ENCODE measurements at regions not wholly inside any gene's neighbourhood (a gene's known extent, or its start where the extent isn't known, plus 50 kb on each side); places are given as distances from the start of the nearest gene placed in this dataset.

- Histone ChIP-seq H3K9me2 (ENCODE audit: low read depth, low read length) (no peaks in the 10 kb centered on the region), H3K79me2 (ENCODE audit: insufficient read depth, low read length) (no peaks in the 10 kb centered on the region), H3K27me3 (ENCODE audit: insufficient read depth, low read length) (no peaks in the 10 kb centered on the region), H3K9me3 (ENCODE audit: low read length) (no peaks in the 10 kb centered on the region), H3K4me2 (ENCODE audit: low read length) (no peak overlapping the region), H3K36me3 (ENCODE audit: insufficient read depth, low read length) (no peaks in the 10 kb centered on the region), H4K20me1 (ENCODE audit: insufficient read depth, low read length) (no peaks in the 10 kb centered on the region), H3K4me1 (ENCODE audit: insufficient read depth, low read length, severe bottlenecking) (no peaks in the 10 kb centered on the region), H3F3A (ENCODE audit: insufficient read depth, low read length) (no peaks in the 10 kb centered on the region), H3K27ac (ENCODE audit: low read depth, low read length, poor library complexity, severe bottlenecking) (no peak overlapping the region), H3K9ac (ENCODE audit: low read length) (no peak overlapping the region), H2AFZ (ENCODE audit: low read length) (no peak overlapping the region), H3K4me3 (ENCODE audit: low read depth, low read length, poor library complexity, severe bottlenecking) (no peak overlapping the region)
- TF ChIP-seq EZH2 (IDR thresholded peaks at IDR 0.05; ENCODE audit: borderline replicate concordance, low read length): no peak
- TF ChIP-seq CTCF (IDR thresholded peaks at IDR 0.05; ENCODE audit: low read length): no peak
Measured at GRCh38 chr1:80158266-80158665, 1151.7 kb upstream of the ADGRL4 start.

GRCh38 chr1:80155371-80155770 is 1148.8 kb upstream of the ADGRL4 start:
- no peak overlapping the region for H3K27ac ChIP-seq (ENCODE audit: low read depth, low read length, poor library complexity, severe bottlenecking)
- H3K4me1 ChIP-seq (ENCODE audit: insufficient read depth, low read length, severe bottlenecking): no peaks in the 10 kb centered on the region
- no peaks in the 10 kb centered on the region for H3K9me2 ChIP-seq (ENCODE audit: low read depth, low read length)
- H3K4me2 ChIP-seq (ENCODE audit: low read length): no peak overlapping the region
- no peaks in the 10 kb centered on the region for H3K36me3 ChIP-seq (ENCODE audit: insufficient read depth, low read length)
- H3K4me3 ChIP-seq (ENCODE audit: low read depth, low read length, poor library complexity, severe bottlenecking): no peak overlapping the region
- no peaks in the 10 kb centered on the region for H4K20me1 ChIP-seq (ENCODE audit: insufficient read depth, low read length)
- no peaks in the 10 kb centered on the region for H3F3A ChIP-seq (ENCODE audit: insufficient read depth, low read length)
- H3K79me2 ChIP-seq (ENCODE audit: insufficient read depth, low read length): no peaks in the 10 kb centered on the region
- no peaks in the 10 kb centered on the region for H3K9me3 ChIP-seq (ENCODE audit: low read length)
- no peaks in the 10 kb centered on the region for H3K27me3 ChIP-seq (ENCODE audit: insufficient read depth, low read length)
- TF ChIP-seq CTCF (IDR thresholded peaks at IDR 0.05; ENCODE audit: low read length): no peak
- no peak for TF ChIP-seq EZH2 (IDR thresholded peaks at IDR 0.05; ENCODE audit: borderline replicate concordance, low read length)
- H2AFZ ChIP-seq (ENCODE audit: low read length): no peak overlapping the region
- no peak overlapping the region for H3K9ac ChIP-seq (ENCODE audit: low read length)

GRCh38 chr1:80154176-80154575 is 1147.6 kb upstream of the ADGRL4 start:
- H3K4me1 ChIP-seq (ENCODE audit: insufficient read depth, low read length, severe bottlenecking): no peaks in the 10 kb centered on the region
- H3K9me3 ChIP-seq (ENCODE audit: low read length): no peaks in the 10 kb centered on the region
- no peaks in the 10 kb centered on the region for H3F3A ChIP-seq (ENCODE audit: insufficient read depth, low read length)
- no peaks in the 10 kb centered on the region for H3K27me3 ChIP-seq (ENCODE audit: insufficient read depth, low read length)
- H3K9me2 ChIP-seq (ENCODE audit: low read depth, low read length): no peaks in the 10 kb centered on the region
- TF ChIP-seq CTCF (IDR thresholded peaks at IDR 0.05; ENCODE audit: low read length) (no peak), EZH2 (IDR thresholded peaks at IDR 0.05; ENCODE audit: borderline replicate concordance, low read length) (no peak)
- H3K9ac ChIP-seq (ENCODE audit: low read length): no peak overlapping the region
- no peaks in the 10 kb centered on the region for H3K79me2 ChIP-seq (ENCODE audit: insufficient read depth, low read length)
- H3K27ac ChIP-seq (ENCODE audit: low read depth, low read length, poor library complexity, severe bottlenecking): no peak overlapping the region
- no peak overlapping the region for H3K4me3 ChIP-seq (ENCODE audit: low read depth, low read length, poor library complexity, severe bottlenecking)
- H3K36me3 ChIP-seq (ENCODE audit: insufficient read depth, low read length): no peaks in the 10 kb centered on the region
- H4K20me1 ChIP-seq (ENCODE audit: insufficient read depth, low read length): no peaks in the 10 kb centered on the region
- no peak overlapping the region for H3K4me2 ChIP-seq (ENCODE audit: low read length)
- no peak overlapping the region for H2AFZ ChIP-seq (ENCODE audit: low read length)
